ENCODE measurements at regions not wholly inside any gene's neighbourhood (a gene's known extent, or its start where the extent isn't known, plus 50 kb on each side); places are given as distances from the start of the nearest gene placed in this dataset.
"Not testable (repeated sequence)": the region's sequence is repeated elsewhere in the genome, so short reads cannot be mapped to it uniquely, and the experiment has no call there.

DNA sequence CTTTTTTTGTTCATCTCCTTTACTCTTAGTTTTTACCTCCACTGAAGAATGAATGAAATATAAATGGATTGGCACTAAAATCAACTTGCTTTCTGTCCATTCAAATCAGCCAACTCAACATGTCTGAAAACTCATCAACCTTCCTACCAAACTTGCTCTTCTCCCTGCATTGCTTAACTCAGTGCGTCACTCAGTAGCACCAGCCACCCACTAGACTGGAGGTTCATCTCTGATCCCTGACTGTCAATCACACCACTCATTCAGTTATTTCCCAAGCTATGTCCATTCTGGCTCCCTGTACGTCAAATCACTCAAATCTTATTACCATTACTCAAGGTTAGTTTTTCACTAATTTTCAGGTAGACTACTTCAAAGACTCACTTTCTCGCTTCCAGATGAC is 75.2 kb upstream of the RBMS1 start:
- peaks cover 11% of the 10 kb centered on the region for H3K4me1 Mint-ChIP-seq (ENCODE audit: low read depth)
- H3K27ac Mint-ChIP-seq (ENCODE audit: unreplicated experiment) = no peak overlapping the region
- peaks cover 3% of the 10 kb centered on the region for H3K36me3 Mint-ChIP-seq (ENCODE audit: low read depth)
- TF ChIP-seq, protein P1, sequence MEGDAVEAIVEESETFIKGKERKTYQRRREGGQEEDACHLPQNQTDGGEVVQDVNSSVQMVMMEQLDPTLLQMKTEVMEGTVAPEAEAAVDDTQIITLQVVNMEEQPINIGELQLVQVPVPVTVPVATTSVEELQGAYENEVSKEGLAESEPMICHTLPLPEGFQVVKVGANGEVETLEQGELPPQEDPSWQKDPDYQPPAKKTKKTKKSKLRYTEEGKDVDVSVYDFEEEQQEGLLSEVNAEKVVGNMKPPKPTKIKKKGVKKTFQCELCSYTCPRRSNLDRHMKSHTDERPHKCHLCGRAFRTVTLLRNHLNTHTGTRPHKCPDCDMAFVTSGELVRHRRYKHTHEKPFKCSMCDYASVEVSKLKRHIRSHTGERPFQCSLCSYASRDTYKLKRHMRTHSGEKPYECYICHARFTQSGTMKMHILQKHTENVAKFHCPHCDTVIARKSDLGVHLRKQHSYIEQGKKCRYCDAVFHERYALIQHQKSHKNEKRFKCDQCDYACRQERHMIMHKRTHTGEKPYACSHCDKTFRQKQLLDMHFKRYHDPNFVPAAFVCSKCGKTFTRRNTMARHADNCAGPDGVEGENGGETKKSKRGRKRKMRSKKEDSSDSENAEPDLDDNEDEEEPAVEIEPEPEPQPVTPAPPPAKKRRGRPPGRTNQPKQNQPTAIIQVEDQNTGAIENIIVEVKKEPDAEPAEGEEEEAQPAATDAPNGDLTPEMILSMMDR (IDR thresholded peaks at IDR 0.05) = no peak
- H3K9me3 Mint-ChIP-seq (ENCODE audit: low read depth) = peaks cover 17% of the 10 kb centered on the region
- DNase-seq (ENCODE audit: low spot score) = no peak
- no peak overlapping the region for H3K4me3 Mint-ChIP-seq (ENCODE audit: unreplicated experiment)
- no peaks in the 10 kb centered on the region for H3K27me3 Mint-ChIP-seq (ENCODE audit: low read depth)

DNA sequence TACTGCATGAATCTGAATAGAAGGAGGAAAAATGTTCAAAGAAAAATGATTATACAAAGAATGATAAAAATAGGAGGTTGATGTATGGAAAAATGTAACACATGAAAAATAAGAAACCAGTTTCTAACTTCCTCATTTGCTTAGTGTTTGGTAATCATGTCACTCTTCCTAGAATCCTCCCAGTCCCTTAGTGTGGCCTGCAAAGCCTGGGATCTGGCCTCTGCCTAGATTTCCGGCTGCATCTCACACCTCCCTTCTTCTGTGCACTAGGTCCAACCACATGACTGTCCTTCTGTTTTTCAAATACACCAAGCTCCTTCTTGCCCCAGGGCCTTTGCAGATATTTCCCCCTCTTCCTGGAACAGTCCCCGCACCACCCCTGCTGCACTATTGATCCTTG is 76.8 kb upstream of the RBMS1 start:
- TF ChIP-seq, protein P1 (IDR thresholded peaks at IDR 0.05) = no peak
- no peak for DNase-seq (ENCODE audit: low spot score)
- no peak overlapping the region for H3K4me3 Mint-ChIP-seq (ENCODE audit: unreplicated experiment)
- H3K27ac Mint-ChIP-seq (ENCODE audit: unreplicated experiment) = no peak overlapping the region
- H3K27me3 Mint-ChIP-seq (ENCODE audit: low read depth) = no peaks in the 10 kb centered on the region
- no peaks in the 10 kb centered on the region for H3K4me1 Mint-ChIP-seq (ENCODE audit: low read depth)
- H3K9me3 Mint-ChIP-seq (ENCODE audit: low read depth) = peaks cover 17% of the 10 kb centered on the region
- H3K36me3 Mint-ChIP-seq (ENCODE audit: low read depth) = peaks cover 3% of the 10 kb centered on the region

- H3K27me3 Mint-ChIP-seq (ENCODE audit: low read depth) = no peaks in the 10 kb centered on the region
- no peak overlapping the region for H3K4me3 Mint-ChIP-seq (ENCODE audit: unreplicated experiment)
- peak overlapping the region; percentile 59 for H3K27ac Mint-ChIP-seq (ENCODE audit: unreplicated experiment)
- TF ChIP-seq, protein P1 (IDR thresholded peaks at IDR 0.05) = no peak
- H3K9me3 Mint-ChIP-seq (ENCODE audit: low read depth) = peaks cover 17% of the 10 kb centered on the region
- no peak for DNase-seq (ENCODE audit: low spot score)
- no peaks in the 10 kb centered on the region for H3K4me1 Mint-ChIP-seq (ENCODE audit: low read depth)
- peaks cover 3% of the 10 kb centered on the region for H3K36me3 Mint-ChIP-seq (ENCODE audit: low read depth)
These were observed 81.0 kb upstream of the RBMS1 start for GRCh38 chr2:160574468-160575140.

- no peak overlapping the region for H3K27ac Mint-ChIP-seq (ENCODE audit: unreplicated experiment)
- peaks cover 3% of the 10 kb centered on the region for H3K36me3 Mint-ChIP-seq (ENCODE audit: low read depth)
- no peaks in the 10 kb centered on the region for H3K27me3 Mint-ChIP-seq (ENCODE audit: low read depth)
- DNase-seq (ENCODE audit: low spot score) = no peak
- TF ChIP-seq, protein P1 (IDR thresholded peaks at IDR 0.05) = no peak
- H3K4me1 Mint-ChIP-seq (ENCODE audit: low read depth) = peaks cover 1% of the 10 kb centered on the region
- H3K9me3 Mint-ChIP-seq (ENCODE audit: low read depth) = peaks cover 17% of the 10 kb centered on the region
- no peak overlapping the region for H3K4me3 Mint-ChIP-seq (ENCODE audit: unreplicated experiment)
These were observed 81.8 kb upstream of the RBMS1 start for GRCh38 chr2:160575368-160575767.

DNA sequence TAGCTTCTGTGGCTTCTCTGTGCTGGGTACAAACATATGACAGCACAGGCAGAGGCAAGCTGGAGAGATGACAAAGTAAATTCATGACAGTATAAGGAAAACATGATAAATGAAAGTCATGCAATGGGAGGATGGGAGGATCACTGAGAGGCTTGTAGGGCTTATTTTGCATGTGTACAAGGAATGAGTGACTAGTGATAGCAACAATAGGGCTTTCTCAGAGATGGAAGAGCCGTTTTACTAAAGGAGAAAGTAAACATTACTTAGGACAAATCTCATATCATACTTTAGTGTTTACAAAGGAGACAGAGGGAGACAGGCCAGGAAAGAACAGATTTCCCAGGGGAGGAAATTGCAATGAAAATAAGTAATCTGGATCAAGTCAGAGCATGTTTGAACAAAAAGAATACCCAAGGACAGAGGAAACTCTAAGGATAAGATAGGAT is 82.5 kb upstream of the RBMS1 start:
- DNase-seq (ENCODE audit: low spot score) = no peak
- peaks cover 8% of the 10 kb centered on the region for H3K4me1 Mint-ChIP-seq (ENCODE audit: low read depth)
- no peaks in the 10 kb centered on the region for H3K27me3 Mint-ChIP-seq (ENCODE audit: low read depth)
- TF ChIP-seq, protein P1 (IDR thresholded peaks at IDR 0.05) = no peak
- no peak overlapping the region for H3K27ac Mint-ChIP-seq (ENCODE audit: unreplicated experiment)
- peaks cover 3% of the 10 kb centered on the region for H3K36me3 Mint-ChIP-seq (ENCODE audit: low read depth)
- no peak overlapping the region for H3K4me3 Mint-ChIP-seq (ENCODE audit: unreplicated experiment)
- H3K9me3 Mint-ChIP-seq (ENCODE audit: low read depth) = peaks cover 17% of the 10 kb centered on the region

DNA sequence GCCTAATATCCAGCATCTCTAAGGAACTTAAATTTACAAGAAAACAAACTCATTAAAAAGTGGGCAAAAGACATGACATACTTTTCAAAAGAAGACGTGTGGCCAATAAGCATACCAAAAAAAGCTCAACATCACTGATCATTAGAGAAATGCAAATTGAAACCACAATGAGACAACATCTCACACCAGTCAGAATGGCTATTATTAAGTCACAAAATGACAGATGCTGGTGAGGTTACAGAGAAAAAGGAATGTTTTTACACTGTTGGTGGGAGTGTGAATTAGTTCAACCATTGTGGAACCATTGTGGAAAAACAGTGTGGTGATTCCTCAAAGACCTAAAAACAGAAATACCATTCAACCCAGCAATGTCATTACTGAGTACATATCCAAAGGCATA is 83.5 kb upstream of the RBMS1 start:
- H3K27me3 Mint-ChIP-seq (ENCODE audit: low read depth); DNase-seq (ENCODE audit: low spot score); H3K27ac Mint-ChIP-seq (ENCODE audit: unreplicated experiment); H3K4me3 Mint-ChIP-seq (ENCODE audit: unreplicated experiment); H3K36me3 Mint-ChIP-seq (ENCODE audit: low read depth): not testable (repeated sequence)
- Mint-ChIP-seq H3K4me1 (ENCODE audit: low read depth) (peaks cover 19% of the 10 kb centered on the region), H3K9me3 (ENCODE audit: low read depth) (peaks cover 12% of the 10 kb centered on the region)
